Lower leg skin (tissue), 3 donors: ENCODE measurements at regions not wholly inside any gene's neighbourhood (a gene's known extent, or its start where the extent isn't known, plus 50 kb on each side); places are given as distances from the start of the nearest gene placed in this dataset.

Experiments
- CTCF ChIP-seq, 3 donors: fragments of 450-650 bp; IDR thresholded peaks; one replicate each; pipeline ENCODE4 v1.5.1; 2016; ENCODE audit warnings: antibody characterized with exemption in 3 of 3, mild to moderate bottlenecking in 3 of 3, moderate library complexity in 2 of 3
- POLR2A ChIP-seq, 2 donors: fragments of 450-650 bp; IDR thresholded peaks; one replicate each; pipeline ENCODE4 v1.6.1; 2016 to 2017; ENCODE audit warnings: antibody characterized with exemption in 2 of 2, mild to moderate bottlenecking in 1 of 2, moderate library complexity in 1 of 2

GRCh38 chr3:157611536-157612076, 108.4 kb upstream of the VEPH1 start:
- TF ChIP-seq CTCF (IDR thresholded peaks at IDR 0.05) (no peak), POLR2A (IDR thresholded peaks at IDR 0.05) (no peak)
